ENCODE measurements at regions not wholly inside any gene's neighbourhood (a gene's known extent, or its start where the extent isn't known, plus 50 kb on each side); places are given as distances from the start of the nearest gene placed in this dataset.
"Not testable (repeated sequence)": the region's sequence is repeated elsewhere in the genome, so short reads cannot be mapped to it uniquely, and the experiment has no call there.

- H3K27me3 ChIP-seq (ENCODE audit: control insufficient read depth, insufficient read depth, low read length); H3K79me1 ChIP-seq (ENCODE audit: low read depth in 1 of 2, low read length in 2 of 2); H4K5ac ChIP-seq (ENCODE audit: low read depth, low read length); in situ Hi-C loops (cut with MboI; ENCODE audit: low sequenced_read_pairs); H3K56ac ChIP-seq (ENCODE audit: extremely low read depth, insufficient read depth, low read length); H4K8ac ChIP-seq (ENCODE audit: low read depth in 2 of 2, low read length in 2 of 2); H3K23ac ChIP-seq (ENCODE audit: low read depth, low read length); H2AK9ac ChIP-seq (replicated peaks; ENCODE audit: low read depth, low read length, poor library complexity); H3K4ac ChIP-seq (ENCODE audit: low read depth, low read length); ATAC-seq (ENCODE audit: low read depth); H3K9me3 ChIP-seq (ENCODE audit: control insufficient read depth, insufficient read depth, low read length); H2AK5ac ChIP-seq (ENCODE audit: low read depth, low read length); DNase-seq; H3K9ac ChIP-seq (ENCODE audit: low read depth, low read length); H3K9me1 ChIP-seq (ENCODE audit: insufficient read depth, low read length); CTCF ChIA-PET; H2BK20ac ChIP-seq (ENCODE audit: low read depth, low read length); BruUV-seq (replicated peaks); H4K91ac ChIP-seq (ENCODE audit: insufficient read depth, low read depth, low read length); intact Hi-C loops (cut with micrococcal nuclease); H3K4me1 ChIP-seq (ENCODE audit: control insufficient read depth, insufficient read depth, low read length); H4K20me1 ChIP-seq (ENCODE audit: insufficient read depth, low read length); H2BK5ac ChIP-seq (ENCODE audit: low read depth, low read length, poor library complexity, severe bottlenecking); dilution Hi-C loops (cut with HindIII; ENCODE audit: low sequenced_read_pairs, unreplicated experiment); H3K18ac ChIP-seq (ENCODE audit: low read depth, low read length); H3K27ac ChIP-seq (ENCODE audit: insufficient read depth, low read length); H2BK120ac ChIP-seq (ENCODE audit: low read depth, low read length); POLR2A ChIA-PET (ENCODE audit: unreplicated experiment); H3K36me3 ChIP-seq (ENCODE audit: control insufficient read depth, insufficient read depth, low read length); H3K14ac ChIP-seq (replicated peaks; ENCODE audit: low read depth, low read length); H2AFZ ChIP-seq (replicated peaks; ENCODE audit: low read length, poor library complexity); H3K4me3 ChIP-seq (ENCODE audit: insufficient read depth, low read depth, low read length); H3K4me2 ChIP-seq (ENCODE audit: low read depth, low read length); H2BK15ac ChIP-seq (ENCODE audit: low read depth, low read length): not testable (repeated sequence)
- WGBS, 2 experiments (ENCODE audit: extremely low coverage in 2 of 2, insufficient read length in 1 of 2), result no CpG with 5 or more reads among the region's 3 CpGs
These were observed 147.9 kb upstream of the EYA4 start for GRCh38 chr6:133093211-133093610.

Measured in IMR-90 (cell line).